ENCODE measurements at regions not wholly inside any gene's neighbourhood (a gene's known extent, or its start where the extent isn't known, plus 50 kb on each side); places are given as distances from the start of the nearest gene placed in this dataset.

GRCh38 chr20:52761867-52762266 is 210.3 kb upstream of the TSHZ2 start:
- H3K27me3 ChIP-seq (ENCODE audit: control insufficient read depth, insufficient read depth, low read length): no peaks in the 10 kb centered on the region
- no peaks in the 10 kb centered on the region for H3K9me3 ChIP-seq (ENCODE audit: control insufficient read depth, insufficient read depth, low read depth, low read length)
- ChIA-PET POLR2A (no interaction called here), CTCF (no interaction called here)
- intact Hi-C loops (cut with micrococcal nuclease; ENCODE audit: unreplicated experiment) (no loop called here), in situ Hi-C loops (cut with HindIII; ENCODE audit: low pct_unique_long_range_greater_than_20kb, low sequenced_read_pairs) (no loop called here)
- no peak overlapping the region for H3K4me3 ChIP-seq (ENCODE audit: low read depth in 2 of 2, low read length in 2 of 2)
- no peaks in the 10 kb centered on the region for H3K36me3 ChIP-seq (ENCODE audit: control insufficient read depth, insufficient read depth, low read length)
- BruUV-seq (replicated peaks): no TSS peak
- H3K27ac ChIP-seq (ENCODE audit: low read length): no peak overlapping the region
- no peaks in the 10 kb centered on the region for H3K4me1 ChIP-seq (ENCODE audit: control insufficient read depth, insufficient read depth, low read length)
- ATAC-seq (no peak), DNase-seq (ENCODE audit: low read depth, low spot score) (no peak)
- TF ChIP-seq SIN3A (IDR thresholded peaks at IDR 0.05; ENCODE audit: borderline replicate concordance, insufficient read depth, low read depth, low read length): no peak
- TF ChIP-seq, protein P1, sequence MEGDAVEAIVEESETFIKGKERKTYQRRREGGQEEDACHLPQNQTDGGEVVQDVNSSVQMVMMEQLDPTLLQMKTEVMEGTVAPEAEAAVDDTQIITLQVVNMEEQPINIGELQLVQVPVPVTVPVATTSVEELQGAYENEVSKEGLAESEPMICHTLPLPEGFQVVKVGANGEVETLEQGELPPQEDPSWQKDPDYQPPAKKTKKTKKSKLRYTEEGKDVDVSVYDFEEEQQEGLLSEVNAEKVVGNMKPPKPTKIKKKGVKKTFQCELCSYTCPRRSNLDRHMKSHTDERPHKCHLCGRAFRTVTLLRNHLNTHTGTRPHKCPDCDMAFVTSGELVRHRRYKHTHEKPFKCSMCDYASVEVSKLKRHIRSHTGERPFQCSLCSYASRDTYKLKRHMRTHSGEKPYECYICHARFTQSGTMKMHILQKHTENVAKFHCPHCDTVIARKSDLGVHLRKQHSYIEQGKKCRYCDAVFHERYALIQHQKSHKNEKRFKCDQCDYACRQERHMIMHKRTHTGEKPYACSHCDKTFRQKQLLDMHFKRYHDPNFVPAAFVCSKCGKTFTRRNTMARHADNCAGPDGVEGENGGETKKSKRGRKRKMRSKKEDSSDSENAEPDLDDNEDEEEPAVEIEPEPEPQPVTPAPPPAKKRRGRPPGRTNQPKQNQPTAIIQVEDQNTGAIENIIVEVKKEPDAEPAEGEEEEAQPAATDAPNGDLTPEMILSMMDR (IDR thresholded peaks at IDR 0.05): no peak
- no peak for TF ChIP-seq POLR2AphosphoS5 (IDR thresholded peaks at IDR 0.05; ENCODE audit: low read depth, low read length)
- no peak for TF ChIP-seq TCF7L2 (IDR thresholded peaks at IDR 0.05; ENCODE audit: low read depth, low read length)
- TF ChIP-seq REST (IDR thresholded peaks at IDR 0.05; ENCODE audit: insufficient read depth in 1 of 2, low read depth in 2 of 2, low read length in 1 of 2): no peak

DNA sequence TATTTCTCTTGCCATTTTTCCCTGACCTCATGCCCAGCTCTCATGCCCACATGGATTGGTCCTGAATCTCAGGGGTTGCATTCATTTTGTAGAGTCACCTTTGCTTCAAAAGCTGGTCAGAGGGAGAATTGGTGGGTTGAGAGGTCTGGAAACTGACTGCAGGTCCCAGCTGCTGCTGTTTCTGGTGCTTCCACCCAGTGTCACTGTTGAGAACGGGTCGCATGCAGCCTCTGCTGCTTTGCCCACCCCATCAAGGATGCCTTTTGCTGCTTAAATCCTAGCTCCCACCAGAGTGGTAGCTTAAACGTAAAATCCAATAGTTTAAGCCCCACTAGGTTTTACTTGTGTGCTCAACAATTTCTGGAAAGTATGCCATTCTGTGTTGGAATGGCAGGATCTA is 211.4 kb upstream of the TSHZ2 start:
- ATAC-seq (no peak), DNase-seq (ENCODE audit: low read depth, low spot score) (no peak)
- TF ChIP-seq REST (IDR thresholded peaks at IDR 0.05; ENCODE audit: insufficient read depth in 1 of 2, low read depth in 2 of 2, low read length in 1 of 2) (no peak), SIN3A (IDR thresholded peaks at IDR 0.05; ENCODE audit: borderline replicate concordance, insufficient read depth, low read depth, low read length) (no peak), POLR2AphosphoS5 (IDR thresholded peaks at IDR 0.05; ENCODE audit: low read depth, low read length) (no peak), TCF7L2 (IDR thresholded peaks at IDR 0.05; ENCODE audit: low read depth, low read length) (no peak)
- TF ChIP-seq, protein P1 (IDR thresholded peaks at IDR 0.05): no peak
- no peaks in the 10 kb centered on the region for H3K9me3 ChIP-seq (ENCODE audit: control insufficient read depth, insufficient read depth, low read depth, low read length)
- no peaks in the 10 kb centered on the region for H3K36me3 ChIP-seq (ENCODE audit: control insufficient read depth, insufficient read depth, low read length)
- H3K27ac ChIP-seq (ENCODE audit: low read length): no peak overlapping the region
- H3K4me3 ChIP-seq (ENCODE audit: low read depth in 2 of 2, low read length in 2 of 2): no peak overlapping the region
- in situ Hi-C loops (cut with HindIII; ENCODE audit: low pct_unique_long_range_greater_than_20kb, low sequenced_read_pairs): no loop called here
- no peaks in the 10 kb centered on the region for H3K4me1 ChIP-seq (ENCODE audit: control insufficient read depth, insufficient read depth, low read length)
- H3K27me3 ChIP-seq (ENCODE audit: control insufficient read depth, insufficient read depth, low read length): no peaks in the 10 kb centered on the region
- intact Hi-C loops (cut with micrococcal nuclease; ENCODE audit: unreplicated experiment): no loop called here
- ChIA-PET CTCF (no interaction called here), POLR2A (no interaction called here)
- BruUV-seq (replicated peaks): no TSS peak
